ENCODE measurements at regions not wholly inside any gene's neighbourhood (a gene's known extent, or its start where the extent isn't known, plus 50 kb on each side); places are given as distances from the start of the nearest gene placed in this dataset.

DNA sequence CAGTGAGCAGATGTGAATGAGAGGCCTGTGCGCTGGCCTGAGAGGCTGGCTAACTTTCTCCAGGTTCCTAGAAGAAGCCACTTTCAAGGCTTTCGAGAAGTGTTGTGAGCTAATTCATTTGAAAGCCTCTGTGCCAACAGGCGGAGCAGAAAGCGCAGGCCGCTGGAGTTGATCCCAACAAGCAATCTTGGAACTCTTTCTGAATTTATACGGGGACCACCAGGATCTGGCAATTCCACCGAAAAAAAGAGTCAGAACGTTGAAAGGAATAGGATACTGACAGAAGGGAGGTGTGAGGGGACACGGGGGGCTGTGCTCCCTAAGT lies 71.3 kb upstream of the METRNL start:
- TF ChIP-seq, protein P1, sequence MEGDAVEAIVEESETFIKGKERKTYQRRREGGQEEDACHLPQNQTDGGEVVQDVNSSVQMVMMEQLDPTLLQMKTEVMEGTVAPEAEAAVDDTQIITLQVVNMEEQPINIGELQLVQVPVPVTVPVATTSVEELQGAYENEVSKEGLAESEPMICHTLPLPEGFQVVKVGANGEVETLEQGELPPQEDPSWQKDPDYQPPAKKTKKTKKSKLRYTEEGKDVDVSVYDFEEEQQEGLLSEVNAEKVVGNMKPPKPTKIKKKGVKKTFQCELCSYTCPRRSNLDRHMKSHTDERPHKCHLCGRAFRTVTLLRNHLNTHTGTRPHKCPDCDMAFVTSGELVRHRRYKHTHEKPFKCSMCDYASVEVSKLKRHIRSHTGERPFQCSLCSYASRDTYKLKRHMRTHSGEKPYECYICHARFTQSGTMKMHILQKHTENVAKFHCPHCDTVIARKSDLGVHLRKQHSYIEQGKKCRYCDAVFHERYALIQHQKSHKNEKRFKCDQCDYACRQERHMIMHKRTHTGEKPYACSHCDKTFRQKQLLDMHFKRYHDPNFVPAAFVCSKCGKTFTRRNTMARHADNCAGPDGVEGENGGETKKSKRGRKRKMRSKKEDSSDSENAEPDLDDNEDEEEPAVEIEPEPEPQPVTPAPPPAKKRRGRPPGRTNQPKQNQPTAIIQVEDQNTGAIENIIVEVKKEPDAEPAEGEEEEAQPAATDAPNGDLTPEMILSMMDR (IDR thresholded peaks at IDR 0.05): no peak
- TF ChIP-seq EP300 (IDR thresholded peaks at IDR 0.05): no peak

All from suprapubic skin (tissue), 3 donors.